Caco-2 (cell line): ENCODE measurements at regions not wholly inside any gene's neighbourhood (a gene's known extent, or its start where the extent isn't known, plus 50 kb on each side); places are given as distances from the start of the nearest gene placed in this dataset.

Source experiments
- BruUV-seq: library from RNA; stranded (reverse); fragments of 400-500 nt; replicated peaks from 2 replicates; lab custom pipeline; 2021; lab: Mats Ljungman, UMichigan
- CTCF ChIA-PET: fragments of 300-600 bp; sonication (Branson Sonifier 250); formaldehyde crosslinking; loops from one replicate; lab custom pipeline; 2022; ENCODE audit warnings: antibody characterized with exemption; lab: Charles Lee
- POLR2A ChIA-PET: fragments of 300-600 bp; sonication (Branson Sonifier 250); formaldehyde crosslinking; loops from one replicate; lab custom pipeline; 2022; ENCODE audit warnings: antibody characterized with exemption; lab: Charles Lee
- DNase-seq, 2 experiments: peaks; one replicate each; pipeline versions ENCODE4 v3.0.0 to v3.0.0-alpha.2; 2020 to 2022
- H3K27me3 ChIP-seq: replicated peaks from 2 replicates; pipeline ENCODE4 v1.6.0; 2011; ENCODE audit warnings: low read length; ENCODE audit not compliant: control insufficient read depth, insufficient read depth
- H3K36me3 ChIP-seq: 2 replicates; pipeline ENCODE4 v1.5.1; 2011; ENCODE audit warnings: low read length; ENCODE audit not compliant: control insufficient read depth, insufficient read depth
- H3K4me1 ChIP-seq: fragments of 250-450 bp; sonication (Bioruptor Pico); 2 replicates; pipeline ENCODE4 v1.5.1; 2020; ENCODE audit warnings: mild to moderate bottlenecking
- H3K4me3 ChIP-seq: 2 replicates; pipeline ENCODE4 v1.5.1; 2011; ENCODE audit warnings: low read depth, mild to moderate bottlenecking, control low read depth, low read length
- H3K9me3 ChIP-seq: fragments of 250-450 bp; sonication (Bioruptor Pico); 2 replicates; pipeline ENCODE4 v1.5.1; 2020; ENCODE audit warnings: mild to moderate bottlenecking, moderate library complexity
- H3K27ac Mint-ChIP-seq: one replicate; pipeline ENCODE4 v1.8.0; 2022; ENCODE audit warnings: mixed read lengths; ENCODE audit not compliant: unreplicated experiment
- H3K27me3 Mint-ChIP-seq: one replicate; pipeline ENCODE4 v1.8.0; 2022; ENCODE audit warnings: mixed read lengths; ENCODE audit not compliant: insufficient read depth, unreplicated experiment
- H3K36me3 Mint-ChIP-seq: one replicate; pipeline ENCODE4 v1.8.0; 2022; ENCODE audit warnings: mild to moderate bottlenecking, mixed read lengths; ENCODE audit not compliant: insufficient read depth, unreplicated experiment
- H3K4me1 Mint-ChIP-seq: one replicate; pipeline ENCODE4 v1.8.0; 2022; ENCODE audit warnings: low read depth, mixed read lengths; ENCODE audit not compliant: unreplicated experiment
- H3K4me3 Mint-ChIP-seq: one replicate; pipeline ENCODE4 v1.8.0; 2022; ENCODE audit warnings: mild to moderate bottlenecking, moderate library complexity, mixed read lengths; ENCODE audit not compliant: unreplicated experiment
- H3K9me3 Mint-ChIP-seq: one replicate; pipeline ENCODE4 v1.8.0; 2022; ENCODE audit warnings: mixed read lengths; ENCODE audit not compliant: unreplicated experiment
- CTCF ChIP-seq, 2 experiments: fragments of 200-600 bp in 1 of 2; IDR thresholded peaks; 1 replicate in 1 of 2; 2 replicates in 1 of 2; pipeline versions ENCODE4 v1.5.1 to v1.8.0; 2011 to 2022; ENCODE audit warnings: antibody characterized with exemption in 1 of 2, control low read depth in 1 of 2, inconsistent platforms in 1 of 2, low read depth in 1 of 2, low read length in 1 of 2, mild to moderate bottlenecking in 1 of 2, moderate library complexity in 1 of 2; ENCODE audit not compliant: insufficient read depth in 1 of 2, severe bottlenecking in 1 of 2, unreplicated experiment in 1 of 2
- intact Hi-C: fragments of 100-400 bp; cut with micrococcal nuclease; formaldehyde crosslinking; loops from one replicate; pipeline ENCODE4 v1.10.0; 2022; ENCODE audit not compliant: unreplicated experiment

GRCh38 chr4:120144041-120144440, 77.4 kb upstream of the MAD2L1 start:
- no peaks in the 10 kb centered on the region for H3K36me3 ChIP-seq
- CTCF ChIA-PET: no interaction called here
- DNase-seq: no peak
- TF ChIP-seq CTCF (IDR thresholded peaks at IDR 0.05; ENCODE audit: insufficient read depth in 1 of 2, low read depth in 1 of 2, low read length in 1 of 2, severe bottlenecking in 1 of 2, unreplicated experiment in 1 of 2): no peak
- Mint-ChIP-seq H3K27me3 (no peaks in the 10 kb centered on the region), H3K36me3 (no peaks in the 10 kb centered on the region), H3K4me1 (no peaks in the 10 kb centered on the region), H3K4me3 (no peak overlapping the region), H3K9me3 (no peaks in the 10 kb centered on the region), H3K27ac (no peak overlapping the region)
- no peaks in the 10 kb centered on the region for H3K4me1 ChIP-seq
- BruUV-seq: no TSS peak
- H3K4me3 ChIP-seq: no peak overlapping the region
- H3K27me3 ChIP-seq: no peaks in the 10 kb centered on the region
- POLR2A ChIA-PET: no interaction called here
- H3K9me3 ChIP-seq: no peaks in the 10 kb centered on the region
- intact Hi-C loops: loop anchor here (5.0 kb wide), 1 partner anchor 72 kb away; no protein-coding TSS in a partner anchor

DNA sequence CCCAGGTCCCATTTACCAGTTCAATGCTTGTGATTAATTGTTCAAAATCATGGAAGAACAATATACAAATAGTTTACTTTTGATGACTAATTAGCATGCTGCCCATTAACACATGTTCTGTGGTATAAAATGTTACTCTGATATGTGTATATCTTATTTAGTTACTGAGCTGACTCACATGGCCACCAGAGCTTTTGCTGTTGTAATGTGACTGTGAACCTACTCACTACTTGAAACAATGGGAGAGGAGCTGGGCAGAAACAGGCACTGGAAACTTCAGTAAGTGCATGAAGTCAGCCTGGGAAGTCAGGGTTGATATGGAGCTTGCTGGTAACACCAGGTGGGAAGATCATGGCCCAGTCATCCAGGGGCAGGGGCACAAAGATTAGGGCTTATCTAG, 72.7 kb upstream of the MAD2L1 start:
- Mint-ChIP-seq H3K27ac (no peak overlapping the region), H3K4me1 (no peaks in the 10 kb centered on the region), H3K36me3 (no peaks in the 10 kb centered on the region), H3K4me3 (no peak overlapping the region), H3K9me3 (no peaks in the 10 kb centered on the region), H3K27me3 (peaks cover 3% of the 10 kb centered on the region)
- BruUV-seq: no TSS peak
- H3K9me3 ChIP-seq: no peaks in the 10 kb centered on the region
- no peak overlapping the region for H3K4me3 ChIP-seq
- intact Hi-C loops: no loop called here
- no peaks in the 10 kb centered on the region for H3K27me3 ChIP-seq
- no peak for DNase-seq
- POLR2A ChIA-PET: no interaction called here
- H3K36me3 ChIP-seq: no peaks in the 10 kb centered on the region
- CTCF ChIA-PET: no interaction called here
- H3K4me1 ChIP-seq: no peaks in the 10 kb centered on the region
- no peak for TF ChIP-seq CTCF (IDR thresholded peaks at IDR 0.05; ENCODE audit: insufficient read depth in 1 of 2, low read depth in 1 of 2, low read length in 1 of 2, severe bottlenecking in 1 of 2, unreplicated experiment in 1 of 2)

DNA sequence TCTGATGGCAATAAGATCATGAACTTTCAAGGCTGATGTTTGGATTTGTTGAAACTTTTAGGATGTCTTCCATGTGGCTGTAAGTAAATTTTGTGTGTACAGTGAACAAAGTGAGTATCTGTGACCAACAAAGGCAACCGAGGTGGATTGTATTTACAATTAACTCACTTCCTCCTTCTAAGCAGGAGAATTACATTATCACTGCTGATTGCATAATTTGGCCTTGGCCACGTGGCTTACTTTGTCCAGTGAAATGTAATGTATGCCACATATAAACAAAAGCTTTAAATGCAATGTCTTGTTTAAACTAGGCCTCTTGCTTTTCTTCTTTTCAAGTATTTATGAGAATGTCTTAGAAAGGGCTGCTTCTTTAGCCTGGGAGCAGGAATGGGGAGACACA, 66.3 kb upstream of the MAD2L1 start:
- Histone ChIP-seq H3K36me3 (no peaks in the 10 kb centered on the region), H3K4me1 (no peaks in the 10 kb centered on the region), H3K9me3 (no peaks in the 10 kb centered on the region), H3K4me3 (no peak overlapping the region), H3K27me3 (no peaks in the 10 kb centered on the region)
- no peaks in the 10 kb centered on the region for H3K36me3 Mint-ChIP-seq
- BruUV-seq: no TSS peak
- no peaks in the 10 kb centered on the region for H3K4me1 Mint-ChIP-seq
- ChIA-PET POLR2A (no interaction called here), CTCF (no interaction called here)
- no peak for TF ChIP-seq CTCF (IDR thresholded peaks at IDR 0.05; ENCODE audit: insufficient read depth in 1 of 2, low read depth in 1 of 2, low read length in 1 of 2, severe bottlenecking in 1 of 2, unreplicated experiment in 1 of 2)
- no peak overlapping the region for H3K27ac Mint-ChIP-seq
- DNase-seq: no peak
- no peak overlapping the region for H3K4me3 Mint-ChIP-seq
- intact Hi-C loops: no loop called here
- H3K27me3 Mint-ChIP-seq: no peaks in the 10 kb centered on the region
- H3K9me3 Mint-ChIP-seq: no peaks in the 10 kb centered on the region
